ENCODE measurements at regions not wholly inside any gene's neighbourhood (a gene's known extent, or its start where the extent isn't known, plus 50 kb on each side); places are given as distances from the start of the nearest gene placed in this dataset.

- no peaks in the 10 kb centered on the region for H3K9me3 ChIP-seq
- no peak overlapping the region for H3K4me3 ChIP-seq
- TF ChIP-seq, protein P1, sequence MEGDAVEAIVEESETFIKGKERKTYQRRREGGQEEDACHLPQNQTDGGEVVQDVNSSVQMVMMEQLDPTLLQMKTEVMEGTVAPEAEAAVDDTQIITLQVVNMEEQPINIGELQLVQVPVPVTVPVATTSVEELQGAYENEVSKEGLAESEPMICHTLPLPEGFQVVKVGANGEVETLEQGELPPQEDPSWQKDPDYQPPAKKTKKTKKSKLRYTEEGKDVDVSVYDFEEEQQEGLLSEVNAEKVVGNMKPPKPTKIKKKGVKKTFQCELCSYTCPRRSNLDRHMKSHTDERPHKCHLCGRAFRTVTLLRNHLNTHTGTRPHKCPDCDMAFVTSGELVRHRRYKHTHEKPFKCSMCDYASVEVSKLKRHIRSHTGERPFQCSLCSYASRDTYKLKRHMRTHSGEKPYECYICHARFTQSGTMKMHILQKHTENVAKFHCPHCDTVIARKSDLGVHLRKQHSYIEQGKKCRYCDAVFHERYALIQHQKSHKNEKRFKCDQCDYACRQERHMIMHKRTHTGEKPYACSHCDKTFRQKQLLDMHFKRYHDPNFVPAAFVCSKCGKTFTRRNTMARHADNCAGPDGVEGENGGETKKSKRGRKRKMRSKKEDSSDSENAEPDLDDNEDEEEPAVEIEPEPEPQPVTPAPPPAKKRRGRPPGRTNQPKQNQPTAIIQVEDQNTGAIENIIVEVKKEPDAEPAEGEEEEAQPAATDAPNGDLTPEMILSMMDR (IDR thresholded peaks at IDR 0.05 in 8 of 11, conservative IDR thresholded peaks at IDR 0.05 in 3 of 11), result no peak
- TF ChIP-seq POLR2AphosphoS5 (IDR thresholded peaks at IDR 0.05) (no peak), POLR2A (IDR thresholded peaks at IDR 0.05) (no peak)
- no peaks in the 10 kb centered on the region for H3K36me3 ChIP-seq
- H3K4me1 ChIP-seq, result no peaks in the 10 kb centered on the region
- 83 to 91% (median 90%) methylated on average over 18 to 22 of the region's 22 CpGs for WGBS, 5 donors
- H3K27me3 ChIP-seq (replicated peaks in 1 of 7), result peaks cover 0 to 38% (median 0%) of the 10 kb centered on the region in 7 donors
- DNase-seq, result no peak
- intact Hi-C loops (cut with DNase I; ENCODE audit: low total_unique reads), result no loop called here
- H3K27ac ChIP-seq, result no peak overlapping the region
These were observed 230.3 kb upstream of the PFKP start for GRCh38 chr10:2836921-2837662.

DNA sequence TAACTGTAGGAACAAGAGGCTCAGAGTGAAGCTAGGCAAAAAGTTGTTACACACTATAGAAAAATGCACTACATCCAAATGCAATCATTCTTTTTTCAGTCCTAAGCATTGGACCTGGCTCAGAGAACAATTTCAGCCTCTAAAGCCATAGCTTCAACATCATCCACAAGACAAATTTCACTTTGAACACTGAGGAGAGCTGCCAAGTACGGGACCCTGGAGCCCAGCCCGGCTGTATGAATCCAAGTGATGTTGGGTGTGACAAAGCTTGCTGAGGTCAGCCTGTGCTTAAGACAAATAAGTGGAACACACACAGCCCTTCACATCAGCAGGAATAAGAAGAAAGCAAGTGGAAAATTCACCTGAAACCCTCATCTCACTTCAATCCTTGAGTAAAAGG lies 233.1 kb upstream of the PFKP start:
- no peak for DNase-seq
- TF ChIP-seq, protein P1 (IDR thresholded peaks at IDR 0.05 in 8 of 11, conservative IDR thresholded peaks at IDR 0.05 in 3 of 11), result no peak
- no peak for TF ChIP-seq POLR2A (IDR thresholded peaks at IDR 0.05)
- no peak for TF ChIP-seq POLR2AphosphoS5 (IDR thresholded peaks at IDR 0.05)
- WGBS, 5 donors, result 59 to 89% (median 79%) methylated on average over 2 of the region's 2 CpGs

GRCh38 chr10:2831509-2831908 lies 235.8 kb upstream of the PFKP start:
- no peak for DNase-seq
- H3K27me3 ChIP-seq (replicated peaks in 1 of 7), result peaks cover 0 to 25% (median 0%) of the 10 kb centered on the region in 7 donors
- no peak overlapping the region for H3K4me3 ChIP-seq
- WGBS, 5 donors, result 75 to 81% (median 78%) methylated on average over 7 of the region's 7 CpGs
- peaks cover 0 to 6% (median 0%) of the 10 kb centered on the region in 8 donors for H3K9me3 ChIP-seq
- TF ChIP-seq POLR2A (IDR thresholded peaks at IDR 0.05), result no peak
- no peak for TF ChIP-seq POLR2AphosphoS5 (IDR thresholded peaks at IDR 0.05)
- TF ChIP-seq, protein P1 (IDR thresholded peaks at IDR 0.05 in 8 of 11, conservative IDR thresholded peaks at IDR 0.05 in 3 of 11), result no peak
- intact Hi-C loops (cut with DNase I; ENCODE audit: low total_unique reads), result no loop called here
- no peak overlapping the region for H3K27ac ChIP-seq
- H3K4me1 ChIP-seq, result no peaks in the 10 kb centered on the region
- H3K36me3 ChIP-seq, result no peaks in the 10 kb centered on the region

More for the DNA sequence above, 233.1 kb upstream of the PFKP start:
- no peaks in the 10 kb centered on the region for H3K4me1 ChIP-seq
- intact Hi-C loops (cut with DNase I; ENCODE audit: low total_unique reads), result no loop called here
- no peak overlapping the region for H3K4me3 ChIP-seq
- peaks cover 0 to 36% (median 0%) of the 10 kb centered on the region in 7 donors for H3K27me3 ChIP-seq (replicated peaks in 1 of 7)
- no peaks in the 10 kb centered on the region for H3K36me3 ChIP-seq
- H3K9me3 ChIP-seq, result no peaks in the 10 kb centered on the region
- H3K27ac ChIP-seq, result no peak overlapping the region

DNA sequence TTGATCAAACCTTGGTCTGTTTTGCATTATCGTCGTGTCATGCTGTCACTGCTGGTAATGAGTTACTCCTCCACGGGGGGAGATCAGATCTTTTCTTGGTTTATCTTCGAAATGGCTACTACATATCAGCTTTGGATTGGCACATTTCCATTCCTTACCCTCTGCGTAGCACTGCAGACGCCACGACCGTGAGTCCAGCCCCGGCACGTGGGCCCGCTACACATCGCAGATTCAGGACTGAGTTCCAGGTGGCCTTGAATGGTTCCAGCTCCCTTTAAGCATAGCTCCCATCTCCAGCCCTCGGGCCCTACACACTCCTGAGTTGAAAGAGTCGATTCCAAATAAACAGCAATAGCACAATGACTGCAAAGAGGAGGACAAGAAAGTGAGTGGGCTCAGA lies 238.6 kb upstream of the PFKP start:
- no peak for TF ChIP-seq POLR2AphosphoS5 (IDR thresholded peaks at IDR 0.05)
- TF ChIP-seq POLR2A (IDR thresholded peaks at IDR 0.05), result no peak
- TF ChIP-seq, protein P1 (IDR thresholded peaks at IDR 0.05 in 8 of 11, conservative IDR thresholded peaks at IDR 0.05 in 3 of 11), result no peak
- H3K4me3 ChIP-seq, result no peak overlapping the region
- no peaks in the 10 kb centered on the region for H3K4me1 ChIP-seq
- intact Hi-C loops (cut with DNase I; ENCODE audit: low total_unique reads), result no loop called here
- H3K27ac ChIP-seq, result no peak overlapping the region
- WGBS, 5 donors, result 83 to 89% (median 86%) methylated on average over 14 of the region's 14 CpGs
- peaks cover 0 to 15% (median 0%) of the 10 kb centered on the region in 7 donors for H3K27me3 ChIP-seq (replicated peaks in 1 of 7)
- no peaks in the 10 kb centered on the region for H3K36me3 ChIP-seq
- no peak for DNase-seq
- H3K9me3 ChIP-seq, result peaks cover 0 to 6% (median 0%) of the 10 kb centered on the region in 8 donors

Data from spleen (tissue), 11 donors.